ENCODE measurements at regions not wholly inside any gene's neighbourhood (a gene's known extent, or its start where the extent isn't known, plus 50 kb on each side); places are given as distances from the start of the nearest gene placed in this dataset.

GRCh38 chr21:43274022-43274945 lies 105.5 kb downstream of the CRYAA start:
- DNase-seq (ENCODE audit: low read depth), result no peak

GRCh38 chr21:43273708-43274021 lies 104.9 kb downstream of the CRYAA start:
- no peak for DNase-seq (ENCODE audit: low read depth)

GRCh38 chr21:43273016-43273707 lies 104.4 kb downstream of the CRYAA start:
- DNase-seq (ENCODE audit: low read depth), result no peak

GRCh38 chr21:43272591-43272990 lies 103.8 kb downstream of the CRYAA start:
- DNase-seq (ENCODE audit: low read depth), result no peak

GRCh38 chr21:43271452-43272020 lies 102.7 kb downstream of the CRYAA start:
- no peak for DNase-seq (ENCODE audit: low read depth)

GRCh38 chr21:43270800-43271301 lies 102.0 kb downstream of the CRYAA start:
- no peak for DNase-seq (ENCODE audit: low read depth)

- no peak for DNase-seq (ENCODE audit: low read depth)
Measured at GRCh38 chr21:43269957-43270705, 101.3 kb downstream of the CRYAA start.

- DNase-seq (ENCODE audit: low read depth), result peak; percentile 12
Measured at GRCh38 chr21:43269440-43269839, 100.6 kb downstream of the CRYAA start.

GRCh38 chr21:43268804-43269186 lies 100.0 kb downstream of the CRYAA start:
- DNase-seq (ENCODE audit: low read depth), result no peak

- DNase-seq (ENCODE audit: low read depth), result no peak
Measured at GRCh38 chr21:43268086-43268803, 99.4 kb downstream of the CRYAA start.

- no peak for DNase-seq (ENCODE audit: low read depth)
Measured at GRCh38 chr21:43267391-43268085, 98.7 kb downstream of the CRYAA start.

- no peak for DNase-seq (ENCODE audit: low read depth)
Measured at GRCh38 chr21:43266534-43266933, 97.7 kb downstream of the CRYAA start.

GRCh38 chr21:43262427-43262826 lies 93.6 kb downstream of the CRYAA start:
- DNase-seq (ENCODE audit: low read depth), result no peak

Measured in T follicular helper cell (primary cell).